ENCODE measurements at regions not wholly inside any gene's neighbourhood (a gene's known extent, or its start where the extent isn't known, plus 50 kb on each side); places are given as distances from the start of the nearest gene placed in this dataset.

GRCh38 chr7:25850735-25851134 lies 301.3 kb upstream of the NFE2L3 start:
- H3K36me3 Mint-ChIP-seq = no peaks in the 10 kb centered on the region
- H3K27ac Mint-ChIP-seq = no peak overlapping the region
- H3K9me3 Mint-ChIP-seq = no peaks in the 10 kb centered on the region
- no peak overlapping the region for H3K4me3 Mint-ChIP-seq
- ATAC-seq (ENCODE audit: low read depth) = no peak
- H3K4me1 Mint-ChIP-seq = peaks cover 2% of the 10 kb centered on the region
- no peak for DNase-seq (ENCODE audit: low spot score in 2 of 2)
- H3K27me3 Mint-ChIP-seq = peaks cover 14% of the 10 kb centered on the region

GRCh38 chr7:25851332-25852210 lies 300.4 kb upstream of the NFE2L3 start:
- H3K4me1 Mint-ChIP-seq = peaks cover 2% of the 10 kb centered on the region
- DNase-seq (ENCODE audit: low spot score in 2 of 2) (peak; percentile 65 to 67), ATAC-seq (ENCODE audit: low read depth) (peak; percentile 64)
- peak overlapping the region; percentile 56 for H3K27ac Mint-ChIP-seq
- H3K36me3 Mint-ChIP-seq = no peaks in the 10 kb centered on the region
- H3K9me3 Mint-ChIP-seq = no peaks in the 10 kb centered on the region
- peak overlapping the region; percentile 58 for H3K4me3 Mint-ChIP-seq
- H3K27me3 Mint-ChIP-seq = peaks cover 14% of the 10 kb centered on the region

DNA sequence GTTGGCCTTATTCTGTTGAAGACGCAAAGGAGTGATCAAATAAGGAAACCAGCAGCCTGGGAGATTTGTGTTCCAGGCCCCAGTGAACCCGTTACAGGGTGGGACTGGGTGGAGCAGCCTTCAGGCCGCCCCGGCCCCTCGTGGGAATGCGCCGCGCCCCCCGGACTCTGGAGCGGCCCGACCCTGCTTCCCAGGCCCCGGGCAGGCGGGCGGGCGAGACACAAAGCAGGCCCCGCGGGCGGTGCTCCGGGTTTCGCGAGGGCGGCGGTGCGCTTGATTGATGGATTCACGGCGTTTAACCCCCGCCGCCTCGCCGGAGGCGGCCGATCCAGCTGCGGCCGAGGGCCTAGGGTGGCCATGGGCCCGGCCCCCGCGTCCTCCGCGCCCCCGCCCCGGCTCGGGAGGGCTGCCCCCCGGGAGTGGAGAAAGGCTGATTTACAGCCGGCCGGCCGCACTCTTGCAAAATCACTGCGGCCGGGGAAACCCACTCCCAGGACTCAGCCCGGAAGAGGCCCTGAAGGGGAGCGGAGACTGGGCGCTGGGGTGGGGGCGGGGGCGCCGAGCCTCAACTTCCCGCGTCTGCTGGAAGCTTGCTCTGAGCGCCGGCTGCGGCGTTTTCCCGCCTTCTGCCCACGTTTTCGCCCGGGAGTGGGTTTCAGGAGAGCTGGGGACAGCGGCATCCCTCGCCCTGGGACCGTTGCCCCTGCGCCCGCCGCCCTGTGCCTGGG lies 299.6 kb upstream of the NFE2L3 start:
- peak overlapping the region; percentile 58 for H3K4me3 Mint-ChIP-seq
- DNase-seq (ENCODE audit: low spot score in 2 of 2) (no peak), ATAC-seq (ENCODE audit: low read depth) (no peak)
- H3K27ac Mint-ChIP-seq = no peak overlapping the region
- H3K9me3 Mint-ChIP-seq = no peaks in the 10 kb centered on the region
- peaks cover 14% of the 10 kb centered on the region for H3K27me3 Mint-ChIP-seq
- no peaks in the 10 kb centered on the region for H3K36me3 Mint-ChIP-seq
- H3K4me1 Mint-ChIP-seq = peaks cover 2% of the 10 kb centered on the region

- Mint-ChIP-seq H3K27me3 (peaks cover 11% of the 10 kb centered on the region), H3K9me3 (no peaks in the 10 kb centered on the region), H3K27ac (no peak overlapping the region), H3K4me1 (peaks cover 2% of the 10 kb centered on the region), H3K36me3 (no peaks in the 10 kb centered on the region), H3K4me3 (no peak overlapping the region)
- DNase-seq (ENCODE audit: low spot score in 2 of 2) = no peak
- no peak for ATAC-seq (ENCODE audit: low read depth)
Observed at GRCh38 chr7:25852939-25853271, 299.1 kb upstream of the NFE2L3 start.

- Mint-ChIP-seq H3K4me3 (no peak overlapping the region), H3K4me1 (peaks cover 2% of the 10 kb centered on the region), H3K9me3 (no peaks in the 10 kb centered on the region), H3K36me3 (no peaks in the 10 kb centered on the region), H3K27me3 (peaks cover 10% of the 10 kb centered on the region), H3K27ac (no peak overlapping the region)
- DNase-seq (ENCODE audit: low spot score in 2 of 2) = no peak
- no peak for ATAC-seq (ENCODE audit: low read depth)
Observed at GRCh38 chr7:25853314-25853713, 298.7 kb upstream of the NFE2L3 start.

DNA sequence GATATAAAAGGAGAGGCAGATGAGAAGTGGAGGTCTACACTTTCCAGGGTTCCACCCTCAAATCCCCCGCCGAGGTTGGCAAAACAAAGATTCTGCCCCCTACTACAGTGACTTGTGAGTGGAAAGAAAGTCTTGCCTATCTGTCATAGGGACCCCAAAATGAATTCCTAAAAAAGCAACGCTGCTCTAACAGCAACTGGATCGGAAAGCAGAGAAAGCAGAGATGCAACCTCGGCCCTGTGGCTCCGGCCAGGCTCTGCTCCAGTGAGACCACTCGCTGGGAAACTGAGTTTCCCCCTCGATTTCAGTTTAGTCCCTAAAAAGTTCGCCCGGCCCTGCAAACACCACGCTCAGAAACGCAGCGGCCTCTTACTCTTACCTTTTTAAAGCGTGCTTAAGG lies 297.9 kb upstream of the NFE2L3 start:
- Mint-ChIP-seq H3K36me3 (no peaks in the 10 kb centered on the region), H3K9me3 (no peaks in the 10 kb centered on the region), H3K4me1 (peaks cover 2% of the 10 kb centered on the region), H3K4me3 (no peak overlapping the region), H3K27me3 (peaks cover 10% of the 10 kb centered on the region), H3K27ac (peak overlapping the region; percentile 38)
- ATAC-seq (ENCODE audit: low read depth) = no peak
- DNase-seq (ENCODE audit: low spot score in 2 of 2) = no peak

GRCh38 chr7:25854608-25855497 lies 297.1 kb upstream of the NFE2L3 start:
- peaks cover 1% of the 10 kb centered on the region for H3K36me3 Mint-ChIP-seq
- H3K27ac Mint-ChIP-seq = no peak overlapping the region
- H3K4me1 Mint-ChIP-seq = peaks cover 2% of the 10 kb centered on the region
- no peak for ATAC-seq (ENCODE audit: low read depth)
- peaks cover 2% of the 10 kb centered on the region for H3K9me3 Mint-ChIP-seq
- H3K27me3 Mint-ChIP-seq = peaks cover 15% of the 10 kb centered on the region
- no peak overlapping the region for H3K4me3 Mint-ChIP-seq
- DNase-seq (ENCODE audit: low spot score in 2 of 2) = no peak

- peaks cover 2% of the 10 kb centered on the region for H3K9me3 Mint-ChIP-seq
- peaks cover 2% of the 10 kb centered on the region for H3K4me1 Mint-ChIP-seq
- H3K27me3 Mint-ChIP-seq = peaks cover 15% of the 10 kb centered on the region
- no peak overlapping the region for H3K4me3 Mint-ChIP-seq
- no peak for DNase-seq (ENCODE audit: low spot score in 2 of 2)
- H3K36me3 Mint-ChIP-seq = peaks cover 1% of the 10 kb centered on the region
- no peak for ATAC-seq (ENCODE audit: low read depth)
- H3K27ac Mint-ChIP-seq = no peak overlapping the region
Observed at GRCh38 chr7:25855854-25856782, 295.9 kb upstream of the NFE2L3 start.

- H3K27me3 Mint-ChIP-seq = peaks cover 14% of the 10 kb centered on the region
- peaks cover 2% of the 10 kb centered on the region for H3K9me3 Mint-ChIP-seq
- no peak for DNase-seq (ENCODE audit: low spot score in 2 of 2)
- peaks cover 1% of the 10 kb centered on the region for H3K36me3 Mint-ChIP-seq
- H3K27ac Mint-ChIP-seq = no peak overlapping the region
- ATAC-seq (ENCODE audit: low read depth) = no peak
- no peaks in the 10 kb centered on the region for H3K4me1 Mint-ChIP-seq
- no peak overlapping the region for H3K4me3 Mint-ChIP-seq
Observed at GRCh38 chr7:25857376-25858067, 294.5 kb upstream of the NFE2L3 start.

- Mint-ChIP-seq H3K4me1 (no peaks in the 10 kb centered on the region), H3K27me3 (peaks cover 14% of the 10 kb centered on the region)
- no peak for ATAC-seq (ENCODE audit: low read depth)
Observed at GRCh38 chr7:25858200-25858524, 293.8 kb upstream of the NFE2L3 start.

DNA sequence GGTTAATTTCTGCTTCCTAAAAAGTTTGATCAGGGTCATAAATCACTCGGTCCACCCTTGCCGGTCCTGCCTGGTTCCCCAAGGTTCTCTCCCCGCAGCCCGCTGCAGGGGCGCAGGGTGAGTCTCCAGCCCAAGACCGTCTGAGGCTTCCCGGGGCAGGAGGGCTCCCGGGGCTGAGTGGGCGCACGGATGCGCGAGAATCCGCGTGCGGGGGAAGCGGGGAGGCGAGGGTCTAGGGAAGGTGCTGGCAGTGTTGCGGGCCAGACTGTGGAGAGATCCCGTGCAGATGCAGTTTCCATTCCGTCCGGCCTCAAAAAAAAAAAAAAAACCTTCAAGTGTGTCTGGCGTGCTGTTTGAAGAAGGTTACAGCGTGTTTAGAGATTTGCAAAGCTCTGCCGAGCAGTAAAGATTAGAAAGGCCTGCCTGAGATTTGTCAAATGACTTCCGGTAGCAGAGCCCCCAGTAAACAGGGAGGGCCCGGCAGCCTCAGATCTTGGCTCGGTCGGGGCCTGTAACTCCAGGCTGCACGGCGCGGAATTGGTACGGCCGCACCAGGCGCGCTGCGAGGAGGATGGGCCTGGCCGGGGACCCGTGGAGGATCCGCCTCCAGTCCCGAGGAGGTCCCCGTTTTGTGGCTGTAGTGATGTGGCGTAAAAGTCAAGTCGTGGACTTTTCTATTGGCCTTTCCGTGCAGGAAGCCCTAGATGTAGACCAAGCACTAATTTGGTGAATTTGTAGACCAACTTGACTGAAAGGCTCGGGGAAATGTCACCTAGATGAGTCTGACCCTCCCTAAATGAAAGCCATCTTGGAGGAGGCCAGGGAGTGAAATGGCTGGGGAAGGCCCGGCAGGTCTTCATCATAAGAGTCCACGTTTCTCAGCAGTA lies 293.2 kb upstream of the NFE2L3 start:
- Mint-ChIP-seq H3K27ac (no peak overlapping the region), H3K4me3 (no peak overlapping the region), H3K27me3 (peaks cover 15% of the 10 kb centered on the region), H3K36me3 (peaks cover 1% of the 10 kb centered on the region), H3K9me3 (peaks cover 2% of the 10 kb centered on the region), H3K4me1 (no peaks in the 10 kb centered on the region)
- no peak for ATAC-seq (ENCODE audit: low read depth)
- DNase-seq (ENCODE audit: low spot score in 2 of 2) = no peak

More at GRCh38 chr7:25858200-25858524, 293.8 kb upstream of the NFE2L3 start:
- peaks cover 2% of the 10 kb centered on the region for H3K9me3 Mint-ChIP-seq
- no peak overlapping the region for H3K27ac Mint-ChIP-seq
- H3K36me3 Mint-ChIP-seq = peaks cover 1% of the 10 kb centered on the region
- H3K4me3 Mint-ChIP-seq = no peak overlapping the region
- no peak for DNase-seq (ENCODE audit: low spot score in 2 of 2)
